ENCODE measurements at regions not wholly inside any gene's neighbourhood (a gene's known extent, or its start where the extent isn't known, plus 50 kb on each side); places are given as distances from the start of the nearest gene placed in this dataset.

DNA sequence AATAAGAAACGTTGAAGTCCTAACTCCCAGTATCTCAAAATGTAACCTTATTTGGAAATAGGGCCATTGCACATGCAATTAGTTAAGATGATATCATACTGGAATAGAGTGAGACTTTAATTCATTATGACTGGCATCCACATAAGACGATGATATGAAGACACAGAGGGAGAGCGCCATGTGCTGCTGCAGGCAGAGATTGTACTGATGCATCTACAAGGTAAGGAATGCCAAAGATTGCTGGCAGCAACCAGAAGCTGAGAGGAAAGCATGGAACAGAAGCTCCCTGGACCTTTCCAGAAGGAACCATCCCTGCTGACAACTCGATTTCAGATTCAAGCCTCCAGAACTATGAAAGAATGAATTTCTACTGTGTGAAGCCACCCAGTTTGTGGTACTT is 697.0 kb upstream of the INTU start:
- no peak for DNase-seq (ENCODE audit: low read depth)

DNA sequence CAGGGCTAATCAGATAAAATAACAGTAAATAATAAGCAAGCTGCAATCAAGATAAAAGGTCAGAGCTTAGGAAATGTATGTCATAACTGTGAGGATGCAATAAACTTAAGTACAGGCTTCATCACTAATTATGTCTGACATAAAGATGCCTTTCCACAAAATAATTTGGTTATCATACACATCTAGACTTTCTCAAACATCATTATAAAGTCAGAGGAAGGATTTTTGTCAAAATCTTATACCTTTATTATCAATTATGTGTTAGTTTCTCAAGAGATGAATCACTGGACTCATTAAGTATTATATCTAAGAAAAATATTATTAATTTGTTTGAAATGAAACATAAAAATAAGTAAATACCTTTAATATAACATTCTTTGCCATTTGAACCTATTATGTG is 695.4 kb upstream of the INTU start:
- DNase-seq (ENCODE audit: low read depth), result no peak

DNA sequence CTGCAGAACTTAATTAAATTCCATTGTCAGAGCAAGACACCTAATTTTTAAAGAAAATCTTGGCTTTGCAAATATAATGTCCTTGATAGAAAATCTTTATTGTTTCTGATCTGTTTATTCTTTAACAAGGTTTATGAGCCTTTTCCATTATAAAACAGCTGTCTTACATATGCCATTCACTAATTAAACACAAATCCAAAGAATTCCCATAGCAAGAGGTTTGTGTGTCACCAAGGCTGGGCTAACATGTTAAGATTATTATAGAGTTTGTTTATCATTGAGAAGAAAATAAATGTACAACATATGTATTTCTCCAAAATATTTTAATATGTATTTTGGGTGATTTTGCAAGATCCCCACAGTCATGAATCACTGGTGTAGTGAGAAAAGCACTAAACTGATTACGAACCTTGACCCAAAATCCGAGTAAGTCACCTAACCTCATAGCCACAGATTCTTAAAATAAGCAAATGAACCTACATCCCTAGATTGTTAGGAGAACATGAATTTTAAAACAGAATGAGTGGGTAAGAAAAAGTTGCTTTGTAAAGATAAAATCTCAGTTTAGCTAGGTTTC is 694.8 kb upstream of the INTU start:
- no peak for DNase-seq (ENCODE audit: low read depth)

DNA sequence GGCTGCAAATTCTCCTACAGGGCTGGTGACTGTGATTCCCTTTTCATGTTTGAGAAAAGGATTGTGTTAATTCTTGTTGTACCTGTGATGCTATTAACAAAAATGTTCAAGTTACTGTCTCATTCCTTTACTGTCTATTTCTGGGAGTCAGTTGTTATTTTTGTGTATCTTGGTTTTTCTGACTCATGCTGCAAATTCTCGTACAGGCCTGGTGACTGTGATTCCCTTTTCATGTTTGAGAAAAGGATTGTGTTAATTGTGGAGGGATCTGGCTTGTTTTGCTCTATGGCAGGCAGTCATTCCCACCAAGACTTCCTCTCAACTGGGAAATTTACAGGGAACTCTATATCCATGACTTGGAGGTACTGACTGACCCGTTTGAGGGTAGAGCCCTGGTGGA is 693.4 kb upstream of the INTU start:
- DNase-seq (ENCODE audit: low read depth), result no peak

DNA sequence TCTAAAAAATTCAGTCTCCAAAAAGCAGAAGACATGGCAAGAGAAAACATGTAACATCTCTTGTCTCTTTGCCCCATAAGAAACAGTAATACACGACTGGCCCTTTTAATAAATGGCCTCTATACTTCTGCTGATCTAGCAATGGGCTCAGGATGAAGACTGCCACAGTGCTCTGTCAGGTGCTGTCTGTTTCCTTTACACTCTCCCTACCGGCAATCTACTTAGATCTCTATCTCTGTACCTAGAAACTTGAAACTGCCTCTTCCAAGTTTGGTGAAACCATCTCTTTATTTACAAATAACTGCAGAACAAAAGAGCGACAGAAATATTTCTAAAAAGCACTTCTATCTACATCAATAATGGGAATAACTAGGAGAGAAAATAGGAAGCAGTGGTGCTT is 685.2 kb upstream of the INTU start:
- no peak for DNase-seq (ENCODE audit: low read depth)

DNA sequence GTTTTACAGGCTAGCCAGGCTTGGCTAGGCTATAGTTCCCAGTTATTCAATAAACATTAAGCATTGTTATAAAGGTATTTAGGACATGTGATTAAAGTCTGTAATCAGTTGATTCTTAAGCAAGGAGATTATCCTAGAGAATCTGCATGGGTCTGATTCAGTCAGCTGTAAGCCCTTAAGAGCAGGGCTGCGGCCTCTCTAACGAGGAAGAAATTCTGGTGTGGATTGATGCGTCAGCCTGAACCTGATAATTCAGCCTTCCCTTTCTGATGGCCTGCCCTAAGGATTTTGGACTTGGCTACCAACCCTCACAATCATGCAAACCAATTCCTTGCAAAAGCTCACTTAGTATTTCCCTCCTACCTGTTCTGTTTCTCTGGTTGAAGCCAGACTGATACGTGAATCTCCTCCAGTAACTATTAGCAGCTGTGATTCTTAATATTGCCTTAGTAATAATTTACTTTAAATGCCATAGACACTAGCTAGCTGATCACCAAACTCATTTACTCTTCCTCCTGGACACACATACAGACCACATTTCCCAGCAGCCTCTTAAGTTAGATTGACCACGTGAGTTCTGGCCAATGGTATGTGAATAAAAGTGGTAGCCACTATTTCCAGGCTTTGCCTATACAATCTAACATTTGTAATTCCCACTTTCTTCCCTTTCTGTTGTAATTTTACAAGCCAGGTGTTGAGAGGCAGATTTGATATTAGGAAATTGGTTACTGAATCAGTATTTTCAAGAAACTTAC is 678.0 kb upstream of the INTU start:
- DNase-seq (ENCODE audit: low read depth), result no peak

DNA sequence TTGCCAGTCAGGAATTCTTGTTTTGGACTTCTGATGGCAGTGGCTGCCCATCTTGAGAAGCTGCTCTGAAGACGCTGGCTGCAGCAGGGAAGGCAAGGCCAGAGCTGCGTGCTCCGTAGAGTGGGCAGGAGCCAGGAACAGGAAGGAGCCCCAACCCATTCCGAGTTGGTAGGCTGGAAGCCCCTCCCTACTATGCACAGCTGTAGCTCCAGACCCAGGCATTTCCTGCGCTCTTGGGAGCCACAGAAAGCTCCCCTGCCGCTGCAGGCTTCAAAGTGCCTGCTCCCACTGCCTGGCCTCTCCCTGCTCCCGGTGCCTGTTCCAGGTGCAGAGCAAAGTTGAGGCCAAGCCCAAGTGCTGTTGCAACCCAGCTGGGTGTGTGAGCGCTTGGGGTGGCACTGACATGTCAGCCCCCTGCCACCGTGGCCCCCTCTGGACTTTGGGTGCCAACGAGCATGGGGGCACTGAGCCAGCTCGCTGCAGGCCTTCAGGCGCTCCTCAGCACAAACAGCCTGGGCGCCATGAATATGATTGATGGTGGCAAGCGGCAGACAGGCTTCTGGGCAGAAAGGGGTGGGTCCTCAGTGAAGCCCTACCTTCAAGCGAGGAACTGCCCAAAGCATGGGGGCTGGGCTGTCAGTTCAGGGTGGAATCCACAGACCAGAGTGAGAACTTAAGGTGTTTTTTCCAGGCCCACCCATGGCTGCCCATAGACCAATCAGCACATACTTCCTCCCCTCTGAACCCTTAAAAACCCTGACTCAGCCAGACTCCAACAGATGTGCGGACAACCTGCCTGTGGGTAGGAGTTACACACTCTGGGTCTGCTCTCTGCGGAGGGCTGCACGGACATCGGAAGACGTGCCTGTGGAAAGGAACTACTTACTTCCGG is 677.2 kb upstream of the INTU start:
- DNase-seq (ENCODE audit: low read depth), result no peak

DNA sequence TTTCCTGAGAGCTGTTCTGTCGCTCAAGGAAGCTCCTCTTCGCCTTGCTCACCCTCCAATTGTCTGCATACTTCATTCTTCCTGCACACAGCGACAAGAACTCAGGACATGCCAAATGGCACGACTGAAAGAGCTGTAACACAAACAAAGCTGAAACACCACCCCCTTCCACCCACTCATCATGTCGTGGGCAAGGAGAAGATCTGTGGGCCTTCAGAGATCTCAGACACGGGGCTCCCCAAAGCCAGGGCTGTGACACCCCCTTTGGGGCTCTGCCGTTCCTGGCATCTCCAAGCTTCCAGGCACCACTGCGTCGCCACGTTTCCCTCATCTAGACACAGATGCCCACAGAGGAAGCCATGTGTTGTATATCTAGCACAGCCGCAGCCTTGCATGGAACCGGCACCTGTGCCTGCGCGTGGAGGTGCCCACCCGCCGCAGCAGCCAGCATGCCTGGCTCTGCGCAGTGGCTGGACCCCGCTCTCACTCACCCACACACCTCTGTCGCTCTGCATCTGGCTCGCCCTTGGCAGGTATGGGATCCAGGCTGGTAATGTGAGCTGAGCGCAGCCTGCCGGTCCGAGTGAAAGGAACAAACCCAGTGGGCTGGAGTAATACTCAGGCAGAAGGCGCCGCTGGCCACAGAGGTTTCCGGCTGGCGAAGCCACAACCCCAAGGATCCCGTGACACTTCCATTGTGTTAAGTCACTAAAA is 676.4 kb upstream of the INTU start:
- no peak for DNase-seq (ENCODE audit: low read depth)

DNA sequence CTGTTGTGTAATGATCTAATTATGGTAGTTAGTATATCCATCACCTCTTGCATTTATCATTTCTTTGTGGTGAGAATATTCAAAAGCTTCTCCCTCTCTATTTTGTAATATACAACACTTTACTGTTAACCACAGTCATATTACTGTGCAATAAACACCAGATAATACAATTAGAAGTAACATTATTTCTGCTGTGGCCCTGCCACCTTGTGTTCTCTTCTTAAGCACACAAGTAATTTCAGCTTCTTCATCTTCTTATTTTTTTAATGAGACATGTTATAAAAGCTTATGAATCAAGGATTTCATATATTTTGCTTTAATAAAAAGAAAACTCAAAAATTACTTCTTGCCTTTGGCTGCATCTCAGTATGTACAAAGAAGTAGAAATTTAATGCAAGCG is 675.2 kb upstream of the INTU start:
- DNase-seq (ENCODE audit: low read depth), result no peak

DNA sequence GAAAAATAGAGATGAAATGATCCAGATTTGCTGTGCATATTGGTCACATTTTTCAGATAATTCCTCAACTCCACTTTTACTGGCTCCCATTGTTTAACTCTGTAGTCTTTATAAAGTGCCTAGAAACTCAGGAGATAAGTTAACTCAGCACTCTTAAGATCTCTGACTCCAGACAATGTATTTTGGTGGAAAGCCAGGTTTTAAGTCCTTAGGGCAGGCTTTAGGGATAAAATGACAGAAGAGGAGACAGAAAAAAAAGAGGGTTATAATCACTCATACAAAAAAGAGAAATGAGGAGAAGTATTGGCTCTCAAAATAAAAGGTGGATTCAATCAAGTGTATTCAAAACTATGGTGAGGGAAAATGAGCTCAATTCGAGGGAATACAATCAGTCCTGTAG is 674.8 kb upstream of the INTU start:
- DNase-seq (ENCODE audit: low read depth), result no peak

DNA sequence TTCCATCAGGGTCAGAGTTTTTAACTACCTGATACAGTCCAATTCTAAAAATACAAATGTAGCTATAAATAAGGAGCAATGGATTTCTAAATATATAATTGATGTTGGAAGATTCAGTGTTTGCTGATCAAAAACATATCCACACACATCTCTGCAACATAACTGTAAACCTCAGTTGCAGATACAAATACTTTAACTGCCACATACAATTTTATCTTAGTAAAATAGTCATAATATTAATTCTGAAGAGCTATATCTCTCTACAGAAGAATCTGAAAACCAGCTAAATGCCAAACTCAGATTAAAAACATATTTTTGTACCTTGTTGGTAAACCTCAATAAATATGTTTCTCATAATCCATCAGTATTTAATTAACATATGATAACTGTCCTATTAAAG is 674.3 kb upstream of the INTU start:
- no peak for DNase-seq (ENCODE audit: low read depth)

DNA sequence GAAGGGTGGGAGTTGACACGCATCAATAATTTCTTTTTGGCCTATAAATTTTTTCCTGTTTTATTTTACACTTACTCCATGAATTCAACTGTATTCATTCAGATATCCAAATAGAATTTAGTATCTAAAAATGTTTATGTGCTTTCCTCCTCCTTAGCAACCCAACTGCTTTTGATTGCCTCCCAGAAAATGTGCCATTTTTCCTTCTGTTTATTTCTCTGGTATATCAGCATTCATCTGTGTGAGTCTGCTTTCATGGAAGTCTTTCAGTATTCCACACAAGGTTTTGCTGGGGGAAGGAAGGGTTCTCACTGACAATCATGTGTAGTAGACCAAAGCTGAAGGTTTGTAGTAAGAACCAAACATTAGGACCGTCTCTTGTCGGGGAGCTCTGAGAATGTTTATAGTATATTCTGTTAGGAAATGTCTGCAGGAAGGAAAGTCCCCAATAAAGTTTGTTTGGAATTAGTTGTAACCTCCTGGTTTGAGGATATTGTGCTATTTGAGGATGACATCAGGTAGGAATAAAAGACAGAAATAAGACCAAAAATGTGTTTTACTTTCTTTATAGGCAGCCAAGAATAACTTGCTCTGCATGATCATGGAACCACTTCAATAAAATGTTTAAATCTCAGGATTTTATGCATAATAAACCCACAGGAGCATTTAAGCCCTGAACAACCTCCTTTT is 673.6 kb upstream of the INTU start:
- DNase-seq (ENCODE audit: low read depth), result no peak

DNA sequence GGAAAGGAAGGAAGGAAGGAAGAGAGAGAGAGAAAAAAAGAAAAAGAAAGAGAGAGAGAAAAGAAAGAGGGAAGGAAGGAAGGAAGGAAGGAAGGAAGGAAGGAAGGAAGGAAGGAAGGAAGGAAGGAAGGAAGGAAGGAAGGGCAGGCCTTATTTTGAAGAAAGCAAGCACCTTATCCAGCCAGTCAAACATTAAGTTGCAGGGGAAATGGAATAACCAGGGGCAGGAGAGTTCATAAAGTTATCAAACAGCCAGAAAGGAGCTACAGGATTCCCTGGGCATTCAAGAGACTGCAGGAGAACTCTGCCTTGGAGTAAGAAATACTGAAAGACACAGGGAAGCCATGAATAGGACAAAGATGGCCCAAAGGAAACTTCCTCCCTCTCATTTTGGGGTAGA is 672.0 kb upstream of the INTU start:
- DNase-seq (ENCODE audit: low read depth), result no peak

DNA sequence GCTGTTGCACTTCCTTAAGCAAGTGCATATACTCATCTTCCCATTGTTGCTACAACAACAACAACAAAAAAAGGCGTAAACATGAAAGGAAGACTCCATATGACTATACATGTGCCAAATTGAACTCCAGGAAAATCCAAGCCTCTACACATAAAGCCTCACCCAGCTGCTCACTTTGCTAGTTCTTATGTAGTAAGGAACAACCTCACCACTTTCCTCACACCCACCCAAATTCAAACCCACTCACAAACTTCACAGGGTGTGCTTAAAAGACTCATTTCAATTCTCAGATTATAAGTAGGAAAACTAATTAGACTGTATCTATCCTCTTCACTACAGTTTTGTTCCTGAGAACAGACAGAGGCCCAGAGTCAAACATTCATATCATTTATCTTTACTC is 671.1 kb upstream of the INTU start:
- DNase-seq (ENCODE audit: low read depth), result no peak

DNA sequence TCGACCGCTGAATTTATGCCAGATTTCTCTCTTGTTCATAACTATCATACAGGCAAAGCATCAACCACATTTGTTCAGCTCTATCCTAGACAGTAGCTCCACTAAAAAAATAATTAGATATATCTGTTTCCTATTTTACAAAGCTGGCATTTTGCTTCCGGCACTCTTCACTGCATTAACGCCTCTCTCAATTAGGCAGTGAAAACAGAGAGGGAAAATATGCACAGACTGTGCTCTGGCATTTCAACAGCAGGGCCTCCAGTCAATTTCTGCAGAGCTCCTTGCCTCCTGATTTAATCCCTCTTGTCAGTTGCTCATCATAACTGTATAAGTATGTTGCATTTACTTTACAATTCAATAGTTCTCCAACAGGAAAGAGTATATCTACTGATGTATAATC is 666.9 kb upstream of the INTU start:
- DNase-seq (ENCODE audit: low read depth), result no peak

DNA sequence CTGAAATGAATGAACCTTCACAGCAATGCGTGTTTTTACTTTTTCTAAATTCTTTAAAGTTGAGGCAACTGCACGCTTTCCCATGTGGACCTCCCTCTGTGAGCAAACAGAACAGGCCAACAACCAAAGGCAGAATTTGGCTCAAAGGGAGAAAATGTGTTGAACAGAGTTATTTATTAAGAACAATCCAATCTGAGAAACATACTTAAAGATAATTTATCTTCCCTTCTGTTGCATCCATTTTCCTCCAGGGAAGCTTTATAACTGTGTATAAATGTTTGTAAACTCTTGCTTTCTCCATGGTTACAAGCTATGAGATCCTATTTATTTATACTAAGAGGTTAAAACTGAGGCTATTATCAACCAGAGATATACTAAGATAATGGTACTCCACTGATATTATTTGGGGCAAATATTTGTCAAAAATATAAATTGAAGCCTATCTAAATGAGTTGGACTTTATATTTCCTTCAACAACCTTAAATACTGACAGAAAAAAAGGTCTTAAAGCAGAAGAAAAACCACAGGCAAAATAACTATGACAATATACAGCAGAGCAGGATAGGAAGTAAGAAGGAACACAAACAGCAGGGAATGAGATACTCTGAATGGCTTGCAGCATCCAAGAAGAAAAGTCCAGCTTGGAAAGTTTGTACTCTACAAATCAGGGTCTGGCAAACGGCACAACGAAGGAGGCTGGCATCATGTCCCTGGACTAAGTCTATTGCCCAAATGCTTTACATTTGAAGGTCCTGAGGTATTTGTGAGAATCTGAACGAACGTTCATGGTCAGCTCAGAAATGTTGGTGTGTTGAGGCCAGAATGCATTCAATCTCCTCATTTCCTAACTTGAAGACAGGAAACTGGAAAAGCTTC is 663.2 kb upstream of the INTU start:
- DNase-seq (ENCODE audit: low read depth), result no peak

DNA sequence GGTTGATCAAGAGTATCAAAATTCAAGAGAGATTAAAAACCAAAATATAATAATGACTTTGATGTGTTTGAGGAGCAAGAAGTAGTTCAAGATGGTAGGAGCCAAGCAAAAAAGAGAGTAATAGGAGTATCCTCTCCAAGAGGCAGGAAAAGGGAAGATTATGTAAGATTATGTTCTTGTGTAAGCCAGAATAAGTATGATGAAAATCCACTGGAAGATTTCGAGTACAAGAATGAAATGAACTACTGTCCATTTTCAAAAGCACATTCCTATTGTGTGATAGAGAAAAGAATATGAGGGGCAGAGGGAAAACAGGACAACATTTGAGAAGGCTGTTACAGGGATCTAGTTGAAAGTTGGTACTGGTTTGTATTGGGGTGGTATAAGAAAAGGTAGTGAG is 659.6 kb upstream of the INTU start:
- DNase-seq (ENCODE audit: low read depth), result no peak

DNA sequence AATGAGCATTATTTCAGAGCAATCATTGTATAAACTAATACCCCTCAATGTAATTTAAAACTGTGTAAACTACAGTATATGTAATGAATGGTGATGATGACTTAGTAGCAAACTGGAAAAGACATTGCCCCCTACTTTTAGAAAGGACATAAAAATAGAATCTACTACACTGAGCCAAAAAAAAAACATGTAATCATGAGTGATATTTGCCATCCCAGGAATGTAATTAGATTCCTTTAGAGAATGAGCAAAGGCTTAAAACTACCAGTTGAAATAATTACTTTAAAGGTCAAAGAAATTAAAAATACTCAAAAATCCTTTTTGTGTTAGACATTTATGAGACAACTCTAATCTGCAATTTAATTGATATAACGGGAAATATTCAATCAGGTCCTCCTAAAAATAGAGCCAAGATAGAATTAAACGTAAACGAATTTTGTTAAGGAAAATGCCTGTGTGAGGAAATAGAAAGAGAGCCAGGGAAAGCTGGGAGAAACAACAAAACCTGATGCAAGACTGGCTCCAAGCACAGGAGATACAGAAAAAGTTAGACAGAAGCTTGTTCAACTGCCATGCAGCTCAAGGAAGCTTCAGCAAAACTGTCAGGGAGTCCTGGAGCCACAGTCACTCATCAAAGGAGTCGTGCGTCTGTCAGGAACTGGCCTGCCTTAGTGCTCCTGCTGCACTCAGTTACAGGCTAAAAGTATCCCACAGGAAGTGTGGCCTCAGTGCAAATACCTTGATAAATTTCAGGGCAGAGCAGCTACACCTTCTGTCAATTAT is 655.7 kb upstream of the INTU start:
- DNase-seq (ENCODE audit: low read depth), result no peak

DNA sequence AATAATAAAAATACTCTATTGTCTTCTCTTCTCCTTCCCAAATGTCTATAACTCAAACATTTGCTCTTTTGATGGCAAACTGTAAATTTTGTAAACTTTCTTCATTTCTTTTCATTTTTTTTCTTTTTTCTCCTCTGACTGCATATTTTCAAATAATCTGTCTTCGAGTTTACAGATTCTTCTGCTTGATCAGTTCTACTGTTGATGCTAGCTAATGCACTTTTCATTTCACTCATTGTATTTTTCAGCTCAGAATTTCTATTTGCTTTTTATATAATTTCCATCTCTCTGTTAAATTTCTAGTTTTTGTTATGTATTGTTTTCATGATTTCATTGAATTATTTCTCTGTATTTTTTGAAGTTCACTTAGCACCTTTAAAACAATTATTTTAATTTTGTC is 646.8 kb upstream of the INTU start:
- no peak for DNase-seq (ENCODE audit: low read depth)

DNA sequence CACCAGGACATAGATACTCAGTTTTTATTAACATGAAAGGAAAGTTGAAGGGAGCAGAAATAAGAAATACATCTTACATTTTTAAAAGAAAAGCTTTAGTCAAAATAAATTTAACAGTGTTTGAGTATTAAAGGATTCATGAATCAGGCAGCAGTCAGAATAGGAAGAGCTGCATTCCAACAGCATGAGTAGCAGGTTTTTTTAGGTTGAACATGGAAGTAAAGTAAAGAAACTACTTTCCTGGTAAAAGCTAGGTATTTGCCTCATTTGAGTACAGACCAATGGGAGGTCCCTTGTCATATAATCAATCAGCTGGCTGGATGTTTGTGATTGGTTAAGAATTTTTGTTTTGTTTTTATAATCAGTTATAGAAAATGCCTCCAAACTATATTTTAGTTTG is 645.9 kb upstream of the INTU start:
- no peak for DNase-seq (ENCODE audit: low read depth)

Measured in activated T-cell treated with anti-CD3 and anti-CD28 coated beads for 48 hours (primary cell).